ENCODE measurements at regions not wholly inside any gene's neighbourhood (a gene's known extent, or its start where the extent isn't known, plus 50 kb on each side); places are given as distances from the start of the nearest gene placed in this dataset.

- Histone ChIP-seq H3K27ac (ENCODE audit: low read depth in 1 of 2, low read length in 2 of 2) (no peak overlapping the region), H3K4me3 (ENCODE audit: low read depth in 1 of 3, low read length in 3 of 3) (no peak overlapping the region), H3K36me3 (ENCODE audit: control insufficient read depth in 4 of 4, insufficient read depth in 3 of 4, low read depth in 1 of 4, low read length in 3 of 4) (no peaks in the 10 kb centered on the region), H3K9ac (ENCODE audit: low read depth in 1 of 2, low read length in 2 of 2) (no peak overlapping the region), H3K9me3 (ENCODE audit: control insufficient read depth in 4 of 4, low read length in 3 of 4) (no peaks in the 10 kb centered on the region), H3K4me1 (ENCODE audit: control insufficient read depth in 4 of 4, insufficient read depth in 4 of 4, low read length in 3 of 4) (no peaks in the 10 kb centered on the region), H3K27me3 (ENCODE audit: control insufficient read depth in 4 of 4, insufficient read depth in 4 of 4, low read length in 3 of 4) (no peaks in the 10 kb centered on the region)
- DNase-seq (ENCODE audit: low spot score) = no peak
- 72% methylated on average over 1 of the region's 1 CpG for WGBS
- TF ChIP-seq FOXA2 (IDR thresholded peaks at IDR 0.05) (no peak), RXRA (IDR thresholded peaks at IDR 0.05) (no peak), GABPA (IDR thresholded peaks at IDR 0.05 in 1 of 2, conservative IDR thresholded peaks at IDR 0.05 in 1 of 2) (no peak), CTCF (IDR thresholded peaks at IDR 0.05; ENCODE audit: low read depth, low read length, missing input control) (no peak), TAF1 (conservative IDR thresholded peaks at IDR 0.05) (no peak), ATF3 (IDR thresholded peaks at IDR 0.05) (no peak), FOXA1 (IDR thresholded peaks at IDR 0.05) (no peak)
- TF ChIP-seq, protein P1, sequence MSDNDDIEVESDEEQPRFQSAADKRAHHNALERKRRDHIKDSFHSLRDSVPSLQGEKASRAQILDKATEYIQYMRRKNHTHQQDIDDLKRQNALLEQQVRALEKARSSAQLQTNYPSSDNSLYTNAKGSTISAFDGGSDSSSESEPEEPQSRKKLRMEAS (IDR thresholded peaks at IDR 0.05) = no peak
Observed at GRCh38 chr4:96787766-96788165, 947.9 kb downstream of the PDHA2 start.

DNA sequence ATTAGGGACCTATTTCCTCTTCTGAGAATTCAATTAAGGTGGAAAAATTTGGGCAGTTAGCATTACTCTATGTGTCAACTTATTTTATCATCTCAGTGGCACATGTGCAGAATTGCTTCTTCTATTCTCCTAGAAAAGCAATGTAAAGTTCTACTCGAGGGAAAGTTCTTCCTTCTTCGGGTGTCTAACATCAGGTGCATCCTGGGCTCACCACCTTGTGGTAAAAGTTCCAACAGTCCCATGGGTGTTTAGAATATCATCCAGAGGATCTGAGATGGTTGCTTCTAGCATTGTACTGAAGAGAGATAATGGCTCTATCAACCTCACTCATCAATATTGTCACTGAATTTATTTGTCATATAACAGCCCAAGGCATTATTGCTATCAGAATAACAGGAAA lies 969.7 kb downstream of the PDHA2 start:
- DNase-seq (ENCODE audit: low spot score) = no peak
- Histone ChIP-seq H3K9ac (ENCODE audit: low read depth in 1 of 2, low read length in 2 of 2) (no peak overlapping the region), H3K27me3 (ENCODE audit: control insufficient read depth in 4 of 4, insufficient read depth in 4 of 4, low read length in 3 of 4) (no peaks in the 10 kb centered on the region), H3K27ac (ENCODE audit: low read depth in 1 of 2, low read length in 2 of 2) (no peak overlapping the region), H3K4me1 (ENCODE audit: control insufficient read depth in 4 of 4, insufficient read depth in 4 of 4, low read length in 3 of 4) (no peaks in the 10 kb centered on the region), H3K36me3 (ENCODE audit: control insufficient read depth in 4 of 4, insufficient read depth in 3 of 4, low read depth in 1 of 4, low read length in 3 of 4) (no peaks in the 10 kb centered on the region), H3K9me3 (ENCODE audit: control insufficient read depth in 4 of 4, low read length in 3 of 4) (peaks cover 0 to 2% (median 0%) of the 10 kb centered on the region in 4 donors), H3K4me3 (ENCODE audit: low read depth in 1 of 3, low read length in 3 of 3) (no peak overlapping the region)
- WGBS = 81% methylated on average over 2 of the region's 2 CpGs
- TF ChIP-seq REST (IDR thresholded peaks at IDR 0.05) (no peak), GABPA (IDR thresholded peaks at IDR 0.05 in 1 of 2, conservative IDR thresholded peaks at IDR 0.05 in 1 of 2) (no peak), HNF4A (conservative IDR thresholded peaks at IDR 0.05) (no peak), EGR1 (IDR thresholded peaks at IDR 0.05; ENCODE audit: low read depth in 2 of 2) (no peak), ATF3 (IDR thresholded peaks at IDR 0.05) (no peak), HNF4G (IDR thresholded peaks at IDR 0.05) (no peak), CTCF (IDR thresholded peaks at IDR 0.05; ENCODE audit: low read depth, low read length, missing input control) (no peak), JUND (IDR thresholded peaks at IDR 0.05) (no peak), SP1 (IDR thresholded peaks at IDR 0.05) (no peak), YY1 (IDR thresholded peaks at IDR 0.05) (no peak), FOXA2 (IDR thresholded peaks at IDR 0.05) (no peak), RXRA (IDR thresholded peaks at IDR 0.05) (no peak), FOXA1 (IDR thresholded peaks at IDR 0.05) (no peak), NR2F2 (IDR thresholded peaks at IDR 0.05) (no peak), TAF1 (conservative IDR thresholded peaks at IDR 0.05) (no peak)
- TF ChIP-seq, protein P2, sequence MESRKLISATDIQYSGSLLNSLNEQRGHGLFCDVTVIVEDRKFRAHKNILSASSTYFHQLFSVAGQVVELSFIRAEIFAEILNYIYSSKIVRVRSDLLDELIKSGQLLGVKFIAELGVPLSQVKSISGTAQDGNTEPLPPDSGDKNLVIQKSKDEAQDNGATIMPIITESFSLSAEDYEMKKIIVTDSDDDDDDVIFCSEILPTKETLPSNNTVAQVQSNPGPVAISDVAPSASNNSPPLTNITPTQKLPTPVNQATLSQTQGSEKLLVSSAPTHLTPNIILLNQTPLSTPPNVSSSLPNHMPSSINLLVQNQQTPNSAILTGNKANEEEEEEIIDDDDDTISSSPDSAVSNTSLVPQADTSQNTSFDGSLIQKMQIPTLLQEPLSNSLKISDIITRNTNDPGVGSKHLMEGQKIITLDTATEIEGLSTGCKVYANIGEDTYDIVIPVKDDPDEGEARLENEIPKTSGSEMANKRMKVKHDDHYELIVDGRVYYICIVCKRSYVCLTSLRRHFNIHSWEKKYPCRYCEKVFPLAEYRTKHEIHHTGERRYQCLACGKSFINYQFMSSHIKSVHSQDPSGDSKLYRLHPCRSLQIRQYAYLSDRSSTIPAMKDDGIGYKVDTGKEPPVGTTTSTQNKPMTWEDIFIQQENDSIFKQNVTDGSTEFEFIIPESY (IDR thresholded peaks at IDR 0.05) = no peak
- TF ChIP-seq, protein P1 (IDR thresholded peaks at IDR 0.05) = no peak

Data from liver (tissue), 8 donors.